ENCODE measurements at regions not wholly inside any gene's neighbourhood (a gene's known extent, or its start where the extent isn't known, plus 50 kb on each side); places are given as distances from the start of the nearest gene placed in this dataset.

DNA sequence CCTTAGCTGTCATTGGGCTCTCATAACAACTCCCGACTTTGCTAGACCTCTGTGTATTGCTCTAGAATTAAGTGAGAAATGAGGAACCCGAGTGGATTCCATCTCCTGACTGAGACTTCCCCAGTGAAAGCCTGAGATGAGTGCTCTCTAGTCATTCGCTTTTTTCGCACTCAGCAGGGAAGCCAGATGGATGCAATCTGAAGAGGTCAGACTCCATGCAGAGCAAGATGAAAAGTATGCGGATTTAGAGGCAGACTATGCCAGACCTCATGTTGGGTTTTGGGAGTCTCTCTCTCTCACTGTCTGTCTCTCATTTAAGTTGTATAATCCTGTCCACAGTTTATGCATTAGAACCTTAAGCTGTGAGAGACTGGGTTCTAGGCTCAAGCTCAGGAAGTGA, 88.6 kb downstream of the SLC5A7 start:
- no peak overlapping the region for H3K27ac Mint-ChIP-seq (ENCODE audit: unreplicated experiment)
- CTCF ChIA-PET = no interaction called here
- H3K4me1 Mint-ChIP-seq (ENCODE audit: low read depth, unreplicated experiment) = no peaks in the 10 kb centered on the region

DNA sequence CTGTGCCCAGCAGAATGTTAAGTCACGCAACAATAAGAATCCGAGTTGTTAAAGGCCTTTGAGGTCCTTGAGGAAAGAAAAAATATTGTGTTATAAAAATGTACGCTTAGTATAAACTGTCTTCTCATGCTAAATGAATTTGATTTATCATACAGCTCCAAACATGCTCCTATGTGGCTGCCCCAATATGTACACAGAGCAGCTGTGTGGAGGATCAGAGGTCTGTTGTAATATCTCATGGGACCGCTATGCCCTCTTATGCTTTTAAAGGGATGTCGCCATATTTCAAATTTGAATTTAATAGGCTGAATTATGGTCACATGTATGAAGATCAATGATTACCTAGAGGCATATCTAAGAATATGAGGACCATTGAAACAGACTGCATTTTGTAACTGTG, 90.2 kb downstream of the SLC5A7 start:
- Mint-ChIP-seq H3K4me3 (ENCODE audit: low read depth, unreplicated experiment) (no peak overlapping the region), H3K36me3 (ENCODE audit: insufficient read depth, unreplicated experiment) (no peaks in the 10 kb centered on the region), H3K27ac (ENCODE audit: unreplicated experiment) (no peak overlapping the region), H3K27me3 (ENCODE audit: unreplicated experiment) (peaks cover 35% of the 10 kb centered on the region), H3K4me1 (ENCODE audit: low read depth, unreplicated experiment) (no peaks in the 10 kb centered on the region), H3K9me3 (ENCODE audit: low read depth, unreplicated experiment) (no peaks in the 10 kb centered on the region)
- BruUV-seq (replicated peaks) = no TSS peak
- DNase-seq = no peak
- intact Hi-C loops (cut with micrococcal nuclease; ENCODE audit: unreplicated experiment) = no loop called here
- no peak for TF ChIP-seq CTCF (IDR thresholded peaks at IDR 0.05; ENCODE audit: unreplicated experiment)
- CTCF ChIA-PET = no interaction called here

More for the DNA sequence above, 88.6 kb downstream of the SLC5A7 start:
- no peaks in the 10 kb centered on the region for H3K36me3 Mint-ChIP-seq (ENCODE audit: insufficient read depth, unreplicated experiment)
- intact Hi-C loops (cut with micrococcal nuclease; ENCODE audit: unreplicated experiment) = no loop called here
- H3K27me3 Mint-ChIP-seq (ENCODE audit: unreplicated experiment) = peaks cover 35% of the 10 kb centered on the region
- H3K9me3 Mint-ChIP-seq (ENCODE audit: low read depth, unreplicated experiment) = no peaks in the 10 kb centered on the region
- DNase-seq = no peak
- no peak overlapping the region for H3K4me3 Mint-ChIP-seq (ENCODE audit: low read depth, unreplicated experiment)
- BruUV-seq (replicated peaks) = no TSS peak
- no peak for TF ChIP-seq CTCF (IDR thresholded peaks at IDR 0.05; ENCODE audit: unreplicated experiment)

DNA sequence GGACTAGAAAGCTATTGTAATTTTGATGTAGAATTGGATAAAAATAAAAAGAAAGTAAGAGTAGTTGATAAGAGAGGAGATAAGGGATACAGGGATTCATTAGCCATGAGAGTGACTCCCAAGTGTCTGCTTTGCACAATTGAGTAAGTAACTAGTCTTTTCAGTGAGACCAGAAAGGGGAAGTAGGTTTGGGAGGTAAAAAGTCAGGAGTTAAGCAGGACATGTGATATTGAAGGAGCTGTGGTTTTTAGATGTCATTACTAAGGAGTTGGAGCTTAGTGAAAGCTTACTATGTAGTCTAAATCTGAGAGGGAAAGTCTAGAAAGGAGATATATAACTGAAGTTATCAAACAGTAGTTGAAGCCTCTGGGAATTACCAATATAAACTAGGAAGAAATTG, 93.4 kb downstream of the SLC5A7 start:
- intact Hi-C loops (cut with micrococcal nuclease; ENCODE audit: unreplicated experiment) = no loop called here
- no peaks in the 10 kb centered on the region for H3K36me3 Mint-ChIP-seq (ENCODE audit: insufficient read depth, unreplicated experiment)
- CTCF ChIA-PET = no interaction called here
- DNase-seq = no peak
- no peak overlapping the region for H3K27ac Mint-ChIP-seq (ENCODE audit: unreplicated experiment)
- no TSS peak for BruUV-seq (replicated peaks)
- H3K27me3 Mint-ChIP-seq (ENCODE audit: unreplicated experiment) = peaks cover 39% of the 10 kb centered on the region
- no peaks in the 10 kb centered on the region for H3K4me1 Mint-ChIP-seq (ENCODE audit: low read depth, unreplicated experiment)
- H3K9me3 Mint-ChIP-seq (ENCODE audit: low read depth, unreplicated experiment) = no peaks in the 10 kb centered on the region
- no peak for TF ChIP-seq CTCF (IDR thresholded peaks at IDR 0.05; ENCODE audit: unreplicated experiment)
- H3K4me3 Mint-ChIP-seq (ENCODE audit: low read depth, unreplicated experiment) = no peak overlapping the region

DNA sequence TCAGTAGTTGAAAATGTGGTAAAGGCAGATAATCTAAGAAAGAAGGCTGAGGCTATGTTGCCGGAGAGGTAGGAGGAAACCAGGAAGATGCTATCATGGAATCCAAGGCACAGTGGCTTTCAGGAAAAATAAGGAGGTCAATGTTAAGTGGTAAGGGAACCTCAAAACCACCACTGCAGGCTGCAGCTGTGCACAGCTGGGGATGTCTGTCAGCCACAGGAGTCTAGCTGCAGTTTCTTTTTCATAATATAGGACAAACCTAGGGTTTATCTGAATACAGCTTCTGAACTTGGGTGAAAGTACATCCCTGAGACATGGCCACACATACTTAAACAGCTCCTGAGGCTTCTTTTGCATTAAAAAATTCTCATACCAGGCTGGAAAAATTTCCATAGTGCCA, 93.9 kb downstream of the SLC5A7 start:
- no peak for TF ChIP-seq CTCF (IDR thresholded peaks at IDR 0.05; ENCODE audit: unreplicated experiment)
- Mint-ChIP-seq H3K9me3 (ENCODE audit: low read depth, unreplicated experiment) (no peaks in the 10 kb centered on the region), H3K36me3 (ENCODE audit: insufficient read depth, unreplicated experiment) (no peaks in the 10 kb centered on the region), H3K27ac (ENCODE audit: unreplicated experiment) (no peak overlapping the region), H3K27me3 (ENCODE audit: unreplicated experiment) (peaks cover 34% of the 10 kb centered on the region), H3K4me1 (ENCODE audit: low read depth, unreplicated experiment) (no peaks in the 10 kb centered on the region), H3K4me3 (ENCODE audit: low read depth, unreplicated experiment) (no peak overlapping the region)
- BruUV-seq (replicated peaks) = no TSS peak
- CTCF ChIA-PET = no interaction called here
- no peak for DNase-seq
- intact Hi-C loops (cut with micrococcal nuclease; ENCODE audit: unreplicated experiment) = no loop called here

GRCh38 chr2:108082978-108083377, 96.7 kb downstream of the SLC5A7 start:
- Mint-ChIP-seq H3K27me3 (ENCODE audit: unreplicated experiment) (peaks cover 13% of the 10 kb centered on the region), H3K27ac (ENCODE audit: unreplicated experiment) (no peak overlapping the region), H3K9me3 (ENCODE audit: low read depth, unreplicated experiment) (no peaks in the 10 kb centered on the region), H3K4me3 (ENCODE audit: low read depth, unreplicated experiment) (no peak overlapping the region), H3K36me3 (ENCODE audit: insufficient read depth, unreplicated experiment) (no peaks in the 10 kb centered on the region), H3K4me1 (ENCODE audit: low read depth, unreplicated experiment) (no peaks in the 10 kb centered on the region)
- no peak for TF ChIP-seq CTCF (IDR thresholded peaks at IDR 0.05; ENCODE audit: unreplicated experiment)
- BruUV-seq (replicated peaks) = no TSS peak
- CTCF ChIA-PET = no interaction called here
- intact Hi-C loops (cut with micrococcal nuclease; ENCODE audit: unreplicated experiment) = no loop called here
- no peak for DNase-seq
